NCI-H82 treated with DMSO at 0.1 percent for 48 hours (cell line): ENCODE measurements at regions not wholly inside any gene's neighbourhood (a gene's known extent, or its start where the extent isn't known, plus 50 kb on each side); places are given as distances from the start of the nearest gene placed in this dataset.

Experiments used
- DNase-seq: peaks from one replicate; lab custom pipeline; 2025; ENCODE audit not compliant: unreplicated experiment; lab: John Stamatoyannopoulos, UW

GRCh38 chr2:34656632-34657031 is 1057.5 kb upstream of the FAM98A start:
- DNase-seq = no peak

GRCh38 chr2:34652636-34653035 is 1053.5 kb upstream of the FAM98A start:
- DNase-seq = no peak

DNA sequence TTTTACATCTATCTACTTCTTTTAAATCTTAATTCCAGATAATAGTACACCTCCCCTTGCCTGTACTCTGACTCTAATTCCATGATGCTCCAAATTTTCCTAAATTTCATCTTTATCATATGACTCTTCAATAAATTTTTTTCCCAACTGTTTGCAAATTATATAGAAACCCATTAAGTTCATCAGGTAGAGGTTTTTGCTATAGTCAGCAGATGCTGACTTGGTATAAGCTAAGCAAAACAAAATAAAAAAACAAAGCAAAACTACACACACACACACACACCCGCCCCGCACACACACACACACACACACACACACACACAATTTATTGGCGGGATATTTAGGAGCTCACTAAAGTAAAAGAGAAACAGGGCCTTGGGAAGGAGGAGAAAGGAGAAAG is 1047.8 kb upstream of the FAM98A start:
- no peak for DNase-seq

- DNase-seq = no peak
Observed at GRCh38 chr2:34632327-34632726, 1033.2 kb upstream of the FAM98A start.

DNA sequence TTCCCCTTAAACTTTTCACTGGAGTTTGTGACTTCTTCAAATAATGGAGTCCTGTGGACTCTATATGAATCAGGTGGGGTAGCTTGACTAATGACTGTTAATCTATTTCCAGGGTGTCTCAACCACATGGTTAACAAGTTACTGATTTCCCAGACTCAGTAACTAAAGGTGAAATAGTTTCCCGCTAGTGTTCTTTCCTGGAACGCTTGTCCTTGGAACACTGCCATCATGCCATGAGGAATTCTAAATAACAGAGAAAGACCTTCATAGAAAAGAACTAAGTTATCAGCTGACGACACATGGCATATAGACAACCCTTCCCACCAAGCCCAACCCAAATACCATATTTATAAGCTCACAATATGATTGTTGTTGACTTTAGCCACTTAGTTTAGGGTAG is 1027.9 kb upstream of the FAM98A start:
- DNase-seq = no peak

DNA sequence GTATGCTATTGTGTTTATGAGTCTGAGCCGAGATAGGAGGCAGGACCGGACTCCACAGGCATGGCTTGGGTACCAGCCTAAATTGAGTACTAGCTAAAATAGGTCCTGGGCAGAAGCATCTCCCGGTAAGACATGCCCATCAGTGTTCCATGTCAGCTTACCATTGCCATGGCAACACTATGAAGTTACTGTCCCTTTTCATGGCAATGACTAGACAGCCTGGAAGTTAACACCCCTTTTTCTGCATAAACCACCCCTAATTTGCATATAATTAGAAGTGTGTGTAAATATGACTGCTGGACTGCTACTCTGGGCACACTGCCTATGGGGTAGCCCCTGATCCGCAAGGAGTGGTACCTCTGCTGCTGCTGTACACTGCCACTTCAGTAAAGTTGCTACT is 1005.1 kb upstream of the FAM98A start:
- no peak for DNase-seq

- no peak for DNase-seq
Observed at GRCh38 chr2:34602262-34602661, 1003.2 kb upstream of the FAM98A start.

DNA sequence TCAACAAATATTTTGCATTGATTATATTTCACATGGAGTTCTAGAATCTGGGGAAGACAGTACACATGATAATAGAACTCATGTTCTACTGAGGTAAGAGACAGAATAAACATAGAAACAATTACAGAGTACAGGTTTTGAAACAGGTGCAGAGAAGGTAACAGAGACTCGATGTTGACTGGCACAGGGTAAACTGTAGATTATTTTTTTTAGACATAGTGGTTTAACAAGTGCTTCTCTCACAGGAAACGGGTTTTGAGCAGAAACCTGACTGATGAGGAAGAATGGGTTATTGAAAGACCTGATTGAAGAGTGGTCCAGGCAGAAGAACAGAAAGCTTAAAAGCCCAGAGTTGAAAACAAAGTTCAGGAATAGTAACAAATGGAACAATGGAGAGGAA is 1002.5 kb upstream of the FAM98A start:
- no peak for DNase-seq

- no peak for DNase-seq
Observed at GRCh38 chr2:34578641-34579040, 979.5 kb upstream of the FAM98A start.

- peak; percentile 39 for DNase-seq
Observed at GRCh38 chr2:34570266-34570872, 971.3 kb upstream of the FAM98A start.

GRCh38 chr2:34567128-34567527 is 968.0 kb upstream of the FAM98A start:
- DNase-seq = no peak

GRCh38 chr2:34552337-34552736 is 953.2 kb upstream of the FAM98A start:
- DNase-seq = no peak

GRCh38 chr2:34549710-34550345 is 950.7 kb upstream of the FAM98A start:
- DNase-seq = no peak

DNA sequence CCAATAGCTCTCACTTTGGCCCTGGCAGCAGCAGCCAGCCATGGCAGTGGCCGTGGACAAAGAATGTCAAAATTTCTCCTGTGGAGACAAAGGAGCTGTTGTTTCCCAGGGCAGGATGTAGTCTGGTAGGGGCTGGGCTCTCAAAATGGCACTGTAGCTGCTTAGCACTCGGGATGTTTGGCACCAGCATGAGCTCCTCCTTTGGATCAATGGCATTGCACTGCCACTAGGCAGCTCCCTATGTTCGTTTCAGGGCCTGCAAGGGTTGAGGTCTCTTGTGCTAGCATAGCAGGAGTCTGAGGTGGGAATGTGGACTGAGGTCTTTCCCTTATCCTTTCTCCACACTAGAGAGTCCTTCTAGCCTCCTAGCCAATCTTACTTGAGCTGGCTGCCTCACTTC is 948.8 kb upstream of the FAM98A start:
- DNase-seq = no peak

GRCh38 chr2:34547340-34547739 is 948.2 kb upstream of the FAM98A start:
- no peak for DNase-seq

DNA sequence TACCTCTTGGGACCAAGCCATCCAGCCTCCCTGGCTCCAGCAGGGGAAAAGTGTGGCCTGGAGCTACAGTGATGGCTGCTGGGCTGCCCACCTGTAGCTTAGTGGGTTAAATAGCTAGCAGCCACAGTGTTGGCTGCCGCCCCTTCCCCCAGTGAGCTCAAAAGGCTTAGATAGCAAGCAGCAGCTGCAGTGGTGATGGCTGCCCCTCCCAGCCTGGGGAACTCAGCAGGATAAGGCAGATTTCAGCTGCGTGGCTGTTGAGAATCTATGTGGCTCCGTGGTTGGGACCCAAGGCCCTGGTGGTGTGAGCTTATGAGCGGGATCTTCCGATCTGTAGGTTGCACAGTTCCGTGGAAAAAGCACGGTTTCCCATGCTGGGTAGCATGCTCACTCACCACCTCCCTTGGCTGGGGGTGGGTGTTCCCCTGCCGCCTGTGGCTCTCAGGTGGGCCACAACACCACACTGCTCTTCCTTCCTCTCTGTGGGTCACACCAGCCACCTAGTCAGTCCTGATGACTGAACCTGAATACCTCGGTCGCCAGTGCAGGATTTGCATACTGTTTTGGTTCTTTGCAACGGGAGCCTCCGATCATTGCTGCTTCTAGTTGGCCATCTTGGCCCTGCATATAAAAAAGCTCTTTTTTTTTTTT is 946.5 kb upstream of the FAM98A start:
- peak; percentile 45 for DNase-seq

- peak; percentile 5 for DNase-seq
Observed at GRCh38 chr2:34534761-34535160, 935.7 kb upstream of the FAM98A start.

- DNase-seq = no peak
Observed at GRCh38 chr2:34534341-34534740, 935.2 kb upstream of the FAM98A start.

DNA sequence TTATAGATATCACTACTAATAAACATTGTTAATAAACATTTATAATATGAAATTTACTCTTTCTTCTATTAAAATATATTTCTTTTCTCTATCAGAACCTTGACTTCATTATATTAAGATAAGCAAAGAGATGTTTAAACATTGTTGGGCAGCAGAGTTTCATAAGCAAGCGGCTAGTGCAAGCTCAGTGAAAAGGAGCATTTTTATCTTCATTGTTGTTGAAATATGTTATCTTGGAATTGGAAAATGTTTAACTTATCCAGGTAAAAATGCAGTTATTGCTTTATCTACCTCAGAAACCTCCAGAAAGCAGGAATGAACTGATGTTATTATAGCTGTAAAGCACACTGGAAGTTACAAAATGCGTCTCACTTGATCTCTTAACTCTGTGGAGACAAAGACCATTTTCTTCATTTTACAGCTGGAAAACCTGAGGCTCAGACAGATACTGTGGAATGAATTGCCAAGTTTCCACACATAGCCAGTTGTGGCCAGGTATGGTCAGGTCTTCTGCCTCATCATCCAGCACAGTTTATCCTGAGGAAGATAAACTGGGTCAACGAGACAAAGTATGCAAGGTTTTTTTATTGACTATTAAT is 934.6 kb upstream of the FAM98A start:
- DNase-seq = no peak

DNA sequence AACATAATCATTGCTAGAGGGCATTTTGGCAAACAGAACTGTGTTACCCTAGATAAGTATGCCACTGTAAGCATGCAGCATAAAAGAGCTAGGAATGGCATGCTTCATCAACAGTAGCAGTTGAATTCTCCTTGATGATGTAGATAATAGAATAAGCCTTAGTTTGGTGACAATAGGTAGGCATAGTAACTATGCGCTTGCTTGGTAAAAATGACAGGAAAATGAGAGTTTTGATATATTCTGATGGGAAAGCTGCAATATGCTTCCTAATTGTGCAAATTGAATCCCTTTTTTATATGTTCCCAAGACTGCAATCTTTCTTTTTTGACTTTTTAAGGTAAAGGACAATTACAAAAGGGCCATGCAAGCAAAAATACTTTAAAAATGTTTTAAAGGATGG is 930.9 kb upstream of the FAM98A start:
- DNase-seq = no peak

GRCh38 chr2:34523958-34524514 is 924.9 kb upstream of the FAM98A start:
- no peak for DNase-seq

DNA sequence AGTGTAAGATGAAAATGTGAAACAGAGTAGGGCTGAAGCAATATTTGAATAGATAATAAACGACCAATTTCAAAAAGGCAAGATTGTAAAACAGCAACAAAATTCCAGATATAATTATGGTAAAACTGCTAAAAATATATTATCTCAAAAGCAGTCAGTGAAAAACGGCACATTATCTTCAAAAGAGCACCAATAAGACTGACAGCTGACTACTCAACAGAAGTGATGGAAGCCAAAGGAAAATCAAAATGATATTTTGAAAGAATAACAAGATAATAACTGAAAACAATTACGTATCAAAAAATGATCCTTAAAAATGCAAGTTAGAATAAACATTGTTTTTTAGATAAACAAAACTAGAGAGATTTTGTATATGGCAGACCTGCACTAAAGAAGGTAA is 920.6 kb upstream of the FAM98A start:
- no peak for DNase-seq
